Neural cell (in vitro differentiated cells): ENCODE measurements at regions not wholly inside any gene's neighbourhood (a gene's known extent, or its start where the extent isn't known, plus 50 kb on each side); places are given as distances from the start of the nearest gene placed in this dataset.

Source experiments
- CTCF ChIP-seq: fragments of 450-650 bp; IDR thresholded peaks from 2 replicates; pipeline ENCODE4 v1.5.1; 2014; ENCODE audit warnings: antibody characterized with exemption, mild to moderate bottlenecking, moderate library complexity; ENCODE audit not compliant: poor library complexity, severe bottlenecking
- RAD21 ChIP-seq: fragments of 450-650 bp; conservative IDR thresholded peaks from 2 replicates; pipeline ENCODE4 v1.6.1; 2014; ENCODE audit warnings: antibody characterized with exemption, mild to moderate bottlenecking, moderate library complexity
- TAF1 ChIP-seq: IDR thresholded peaks from 2 replicates; pipeline ENCODE4 v1.6.1; 2012; ENCODE audit warnings: low read depth

- TF ChIP-seq CTCF (no peak), RAD21 (no peak), TAF1 (no peak)
Observed at GRCh38 chr7:33726582-33726981, 178.8 kb upstream of the BMPER start.
